Activated naive CD4-positive, alpha-beta T cell treated with anti-CD3 and anti-CD28 coated beads, Interleukin-2, amount 50 U/mL, for 24 hours (primary cell): ENCODE measurements at regions not wholly inside any gene's neighbourhood (a gene's known extent, or its start where the extent isn't known, plus 50 kb on each side); places are given as distances from the start of the nearest gene placed in this dataset.

Source experiments
- H3K27ac Mint-ChIP-seq: one replicate; pipeline ENCODE4 v1.8.0; 2021; ENCODE audit warnings: mild to moderate bottlenecking, mixed read lengths
- H3K27me3 Mint-ChIP-seq: one replicate; pipeline ENCODE4 v1.8.0; 2021; ENCODE audit warnings: mixed read lengths
- H3K36me3 Mint-ChIP-seq: one replicate; pipeline ENCODE4 v1.8.0; 2021; ENCODE audit warnings: mixed read lengths
- H3K4me1 Mint-ChIP-seq: one replicate; pipeline ENCODE4 v1.8.0; 2021; ENCODE audit warnings: mixed read lengths
- H3K4me3 Mint-ChIP-seq: one replicate; pipeline ENCODE4 v1.8.0; 2021; ENCODE audit warnings: mild to moderate bottlenecking, mixed read lengths
- H3K9me3 Mint-ChIP-seq: one replicate; pipeline ENCODE4 v1.8.0; 2021; ENCODE audit warnings: mixed read lengths

DNA sequence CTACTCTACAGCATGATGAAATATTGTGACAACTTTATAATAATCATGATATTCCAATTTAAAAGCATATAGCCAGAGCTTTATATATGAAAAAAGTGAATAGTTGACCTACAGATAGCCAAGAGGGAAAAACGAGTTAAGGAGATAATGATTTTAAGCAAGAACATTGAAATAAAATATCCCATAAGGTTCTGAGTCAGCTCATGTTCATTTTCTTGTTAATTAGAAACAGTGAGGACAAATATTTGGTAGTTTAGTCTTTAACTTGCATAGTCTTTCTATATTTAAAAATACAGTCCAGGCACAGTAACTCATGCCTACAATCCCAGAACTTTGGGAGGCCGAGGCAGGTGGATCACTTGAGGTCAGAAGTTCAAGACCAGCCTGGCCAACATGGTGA, 55.8 kb upstream of the CDH6 start:
- Mint-ChIP-seq H3K27ac (no peak overlapping the region), H3K27me3 (no peaks in the 10 kb centered on the region), H3K4me3 (no peak overlapping the region), H3K4me1 (no peaks in the 10 kb centered on the region), H3K9me3 (peaks cover 7% of the 10 kb centered on the region), H3K36me3 (no peaks in the 10 kb centered on the region)

DNA sequence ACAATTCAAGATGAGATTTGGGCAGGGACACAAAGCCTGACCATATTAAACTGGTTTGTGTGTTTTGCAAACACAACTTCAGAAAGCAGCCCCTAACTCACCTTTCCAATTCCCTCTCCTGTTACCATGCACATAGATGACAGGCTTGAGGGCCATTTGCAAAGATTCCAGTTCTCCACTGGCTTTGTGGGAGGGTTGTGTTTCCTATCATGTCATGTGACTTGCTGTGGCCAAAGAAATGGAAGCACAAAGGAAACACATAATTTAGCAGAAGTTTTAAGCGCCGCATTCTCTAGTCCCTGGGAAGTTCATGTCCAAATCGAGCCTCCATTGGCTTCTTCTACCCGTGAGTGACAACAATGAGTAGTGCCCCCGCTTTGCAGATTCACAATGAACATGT, 57.9 kb upstream of the CDH6 start:
- no peaks in the 10 kb centered on the region for H3K36me3 Mint-ChIP-seq
- no peaks in the 10 kb centered on the region for H3K4me1 Mint-ChIP-seq
- peaks cover 7% of the 10 kb centered on the region for H3K9me3 Mint-ChIP-seq

DNA sequence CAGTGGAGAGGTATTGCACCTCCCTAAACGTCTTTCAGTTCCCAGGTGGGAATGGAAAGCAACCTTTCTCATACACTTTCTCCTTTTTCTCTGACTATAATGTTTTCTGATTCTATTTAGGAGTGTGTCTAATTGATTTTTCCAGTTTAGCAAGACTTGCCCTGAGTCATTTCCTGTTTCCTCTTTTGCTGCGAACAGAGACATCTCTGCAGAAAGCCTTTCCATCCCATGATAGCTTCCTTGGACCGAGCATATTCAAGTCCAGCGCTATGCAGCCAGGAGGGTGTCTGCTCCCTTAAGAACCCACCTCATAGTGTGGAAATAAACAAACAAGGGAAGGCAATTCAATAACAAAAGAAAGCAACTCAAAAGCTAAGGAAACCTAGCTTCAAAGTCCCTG, 60.0 kb upstream of the CDH6 start:
- Mint-ChIP-seq H3K27me3 (no peaks in the 10 kb centered on the region), H3K4me3 (no peak overlapping the region), H3K4me1 (no peaks in the 10 kb centered on the region), H3K27ac (no peak overlapping the region), H3K36me3 (no peaks in the 10 kb centered on the region), H3K9me3 (peaks cover 7% of the 10 kb centered on the region)

More for the DNA sequence above, 57.9 kb upstream of the CDH6 start:
- H3K4me3 Mint-ChIP-seq, result no peak overlapping the region
- H3K27me3 Mint-ChIP-seq, result no peaks in the 10 kb centered on the region
- no peak overlapping the region for H3K27ac Mint-ChIP-seq

DNA sequence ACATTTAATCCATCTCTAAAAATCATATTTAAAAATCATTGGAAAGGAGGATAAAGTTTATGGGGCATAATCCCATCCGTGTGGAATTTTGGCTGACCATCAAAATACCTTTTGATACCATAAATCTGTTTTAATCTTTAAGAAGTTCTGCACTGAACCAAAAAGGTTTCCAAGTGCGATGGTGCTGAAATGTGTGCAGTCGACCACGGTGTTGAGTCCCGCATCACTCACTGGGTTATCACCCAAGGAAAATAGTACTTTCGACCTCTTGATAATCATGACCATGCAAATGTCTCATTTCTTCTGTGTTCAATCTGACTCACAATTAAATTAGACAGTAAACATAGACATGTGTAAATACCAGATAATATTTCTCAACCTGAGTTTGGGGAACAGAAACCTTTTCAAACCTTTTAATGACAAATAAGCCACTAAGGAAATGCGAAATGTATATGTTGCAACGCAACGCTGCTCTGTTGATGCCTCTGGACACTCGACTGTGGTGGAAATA, 62.0 kb upstream of the CDH6 start:
- H3K4me1 Mint-ChIP-seq, result no peaks in the 10 kb centered on the region
- no peak overlapping the region for H3K27ac Mint-ChIP-seq
- peaks cover 14% of the 10 kb centered on the region for H3K9me3 Mint-ChIP-seq
- H3K36me3 Mint-ChIP-seq, result no peaks in the 10 kb centered on the region
- no peaks in the 10 kb centered on the region for H3K27me3 Mint-ChIP-seq
- H3K4me3 Mint-ChIP-seq, result no peak overlapping the region

DNA sequence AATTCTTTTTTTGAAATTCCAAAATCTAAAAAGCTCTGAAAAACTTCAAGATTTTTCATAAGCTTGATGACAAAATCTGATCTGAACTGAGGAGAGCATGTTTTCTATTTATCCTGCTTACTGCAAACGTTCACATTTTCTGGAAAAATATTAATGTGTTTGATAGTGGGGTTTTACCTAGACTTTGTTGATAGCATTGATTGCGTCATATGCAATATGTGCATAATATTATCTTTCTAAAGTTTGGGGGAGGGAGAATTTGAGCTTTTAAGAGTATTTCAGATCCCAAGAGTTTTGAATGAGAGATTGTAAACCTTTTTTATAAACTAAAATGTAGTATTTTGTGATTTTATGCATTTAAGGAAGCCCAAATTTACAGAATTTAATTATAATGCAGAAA, 62.8 kb upstream of the CDH6 start:
- no peaks in the 10 kb centered on the region for H3K27me3 Mint-ChIP-seq
- H3K4me1 Mint-ChIP-seq, result no peaks in the 10 kb centered on the region
- no peak overlapping the region for H3K27ac Mint-ChIP-seq
- H3K36me3 Mint-ChIP-seq, result no peaks in the 10 kb centered on the region
- peaks cover 14% of the 10 kb centered on the region for H3K9me3 Mint-ChIP-seq
- no peak overlapping the region for H3K4me3 Mint-ChIP-seq

DNA sequence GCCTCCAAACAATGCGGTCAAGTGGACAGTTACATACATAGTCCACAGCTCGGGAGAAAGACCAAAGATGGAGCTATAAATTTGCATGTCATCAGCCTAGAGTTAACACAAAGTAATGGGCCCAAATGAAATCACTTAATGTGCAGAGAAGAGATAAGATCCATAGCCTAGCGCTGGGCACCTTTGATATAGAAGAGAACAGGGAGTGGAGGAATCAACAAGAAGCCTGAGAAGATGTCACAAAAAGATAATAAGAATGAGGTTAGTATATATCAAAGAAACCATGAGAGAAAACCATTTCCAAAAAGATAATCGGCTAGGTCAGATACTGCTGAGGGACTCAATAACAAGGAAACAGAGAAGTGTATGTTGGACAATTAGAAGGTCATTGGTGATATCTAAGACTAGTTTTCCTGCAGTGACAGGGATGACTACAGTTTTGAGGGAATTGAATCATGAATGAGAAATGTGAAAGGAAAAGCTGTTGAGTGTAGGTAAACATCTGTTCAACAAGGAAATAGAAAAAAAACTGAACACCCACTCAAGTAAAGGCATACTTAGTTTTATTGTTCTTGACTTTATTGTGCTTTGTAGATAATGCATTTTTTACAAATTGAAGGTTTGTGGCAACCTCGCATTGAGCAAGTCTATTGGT, 68.7 kb upstream of the CDH6 start:
- H3K36me3 Mint-ChIP-seq, result no peaks in the 10 kb centered on the region
- H3K27ac Mint-ChIP-seq, result no peak overlapping the region
- H3K27me3 Mint-ChIP-seq, result no peaks in the 10 kb centered on the region
- H3K4me1 Mint-ChIP-seq, result no peaks in the 10 kb centered on the region
- H3K4me3 Mint-ChIP-seq, result no peak overlapping the region
- peaks cover 7% of the 10 kb centered on the region for H3K9me3 Mint-ChIP-seq

DNA sequence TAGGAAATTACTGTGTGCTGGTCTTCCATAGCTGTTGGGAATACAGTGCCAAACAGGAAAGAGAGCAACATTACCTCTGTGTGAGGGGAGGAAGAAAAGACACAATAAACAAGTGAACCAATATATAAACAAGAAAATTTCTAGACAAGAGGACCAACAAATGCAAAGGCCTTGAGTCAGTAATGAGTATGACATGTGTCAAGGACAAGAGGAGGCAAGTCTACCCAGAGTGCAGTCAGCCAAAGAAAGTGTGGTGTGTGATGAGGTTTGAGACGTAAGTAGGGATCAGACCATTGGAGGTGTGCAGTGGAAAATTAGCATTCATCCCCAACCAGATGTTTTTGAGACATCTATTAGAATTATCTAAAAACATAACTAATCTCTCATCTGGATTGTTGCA, 69.5 kb upstream of the CDH6 start:
- H3K27ac Mint-ChIP-seq, result no peak overlapping the region
- no peaks in the 10 kb centered on the region for H3K4me1 Mint-ChIP-seq
- H3K27me3 Mint-ChIP-seq, result no peaks in the 10 kb centered on the region
- no peak overlapping the region for H3K4me3 Mint-ChIP-seq
- H3K36me3 Mint-ChIP-seq, result no peaks in the 10 kb centered on the region
- peaks cover 7% of the 10 kb centered on the region for H3K9me3 Mint-ChIP-seq

DNA sequence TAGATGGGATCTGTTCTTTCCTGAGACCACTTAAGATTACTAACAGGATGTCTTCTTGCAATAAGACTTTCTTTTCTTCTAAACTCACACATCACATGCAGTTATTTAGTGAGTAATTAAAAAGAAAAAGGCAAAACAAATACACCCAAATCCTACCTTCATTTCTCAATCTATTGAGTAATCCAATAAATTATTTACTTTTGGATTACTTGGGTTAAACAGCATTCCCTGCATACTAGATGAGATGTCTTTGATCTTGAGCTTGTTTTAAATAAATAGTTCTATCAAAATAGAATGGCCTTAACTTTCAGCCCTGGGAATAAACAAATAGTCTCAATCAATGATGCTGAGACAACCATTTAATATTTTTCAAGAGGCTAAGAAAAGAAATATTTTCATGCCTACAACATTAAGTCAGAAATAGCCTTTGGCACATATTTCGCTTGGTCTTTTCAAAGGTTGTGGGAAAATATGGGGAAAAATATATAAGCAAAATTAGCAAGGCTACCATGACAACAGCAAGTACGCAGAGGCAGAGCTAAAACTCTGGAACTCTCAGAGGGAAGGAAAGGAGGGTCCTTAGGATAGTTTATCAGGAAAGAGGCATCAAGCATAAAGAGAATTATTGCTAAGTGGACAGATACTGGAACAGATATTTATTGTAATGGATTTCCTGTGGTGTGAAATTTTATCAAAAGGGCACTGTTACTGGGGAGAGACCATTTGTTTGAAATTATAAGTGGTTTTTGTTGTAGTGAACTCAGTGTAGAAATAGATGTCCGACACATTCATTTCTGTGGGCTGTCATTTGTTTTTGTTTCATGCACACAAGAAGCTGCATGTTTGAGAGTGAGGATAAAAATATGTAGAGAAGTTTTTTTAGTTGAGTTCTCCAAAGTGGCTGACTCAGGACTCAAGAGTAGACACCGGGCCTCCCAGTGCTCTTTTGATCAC, 70.2 kb upstream of the CDH6 start:
- H3K27me3 Mint-ChIP-seq, result no peaks in the 10 kb centered on the region
- H3K4me3 Mint-ChIP-seq, result no peak overlapping the region
- peaks cover 7% of the 10 kb centered on the region for H3K9me3 Mint-ChIP-seq
- no peaks in the 10 kb centered on the region for H3K36me3 Mint-ChIP-seq
- H3K4me1 Mint-ChIP-seq, result no peaks in the 10 kb centered on the region
- H3K27ac Mint-ChIP-seq, result no peak overlapping the region

DNA sequence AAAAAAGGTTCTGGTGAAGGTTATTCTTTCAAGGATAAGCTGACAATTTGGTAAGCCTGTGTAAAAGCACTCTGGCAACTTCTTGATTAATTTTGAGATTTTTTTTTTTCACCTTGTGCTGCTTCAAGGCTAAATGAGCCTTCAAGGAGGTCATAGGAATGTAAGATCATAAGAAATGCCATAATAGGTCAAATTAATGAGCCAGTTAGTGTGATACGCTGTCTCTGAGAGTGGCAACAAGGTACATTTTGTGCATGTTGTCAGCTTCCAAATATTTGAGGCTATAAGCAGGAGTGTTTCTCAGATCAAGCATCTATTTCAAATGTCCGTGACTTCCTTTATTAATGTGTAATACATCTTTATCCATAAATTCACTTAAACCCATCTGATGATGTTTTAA, 72.3 kb upstream of the CDH6 start:
- Mint-ChIP-seq H3K9me3 (no peaks in the 10 kb centered on the region), H3K36me3 (no peaks in the 10 kb centered on the region), H3K4me3 (no peak overlapping the region), H3K27ac (no peak overlapping the region), H3K4me1 (no peaks in the 10 kb centered on the region), H3K27me3 (no peaks in the 10 kb centered on the region)

DNA sequence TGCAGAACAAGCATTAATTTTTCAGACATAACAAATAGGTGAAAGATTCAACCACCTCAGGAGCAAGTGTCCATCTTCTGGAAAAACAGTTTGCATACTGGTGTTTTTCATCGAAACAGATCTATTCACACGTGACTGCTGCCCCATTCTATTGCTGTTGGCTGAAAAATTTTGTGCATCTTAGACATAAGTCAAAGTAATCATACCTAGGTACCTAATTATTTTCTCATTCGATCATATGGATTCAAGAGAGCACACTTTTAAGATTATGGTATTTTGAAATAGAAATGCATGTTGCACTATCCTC, 72.9 kb upstream of the CDH6 start:
- Mint-ChIP-seq H3K4me3 (no peak overlapping the region), H3K27ac (no peak overlapping the region), H3K36me3 (no peaks in the 10 kb centered on the region), H3K9me3 (no peaks in the 10 kb centered on the region), H3K4me1 (no peaks in the 10 kb centered on the region), H3K27me3 (no peaks in the 10 kb centered on the region)

DNA sequence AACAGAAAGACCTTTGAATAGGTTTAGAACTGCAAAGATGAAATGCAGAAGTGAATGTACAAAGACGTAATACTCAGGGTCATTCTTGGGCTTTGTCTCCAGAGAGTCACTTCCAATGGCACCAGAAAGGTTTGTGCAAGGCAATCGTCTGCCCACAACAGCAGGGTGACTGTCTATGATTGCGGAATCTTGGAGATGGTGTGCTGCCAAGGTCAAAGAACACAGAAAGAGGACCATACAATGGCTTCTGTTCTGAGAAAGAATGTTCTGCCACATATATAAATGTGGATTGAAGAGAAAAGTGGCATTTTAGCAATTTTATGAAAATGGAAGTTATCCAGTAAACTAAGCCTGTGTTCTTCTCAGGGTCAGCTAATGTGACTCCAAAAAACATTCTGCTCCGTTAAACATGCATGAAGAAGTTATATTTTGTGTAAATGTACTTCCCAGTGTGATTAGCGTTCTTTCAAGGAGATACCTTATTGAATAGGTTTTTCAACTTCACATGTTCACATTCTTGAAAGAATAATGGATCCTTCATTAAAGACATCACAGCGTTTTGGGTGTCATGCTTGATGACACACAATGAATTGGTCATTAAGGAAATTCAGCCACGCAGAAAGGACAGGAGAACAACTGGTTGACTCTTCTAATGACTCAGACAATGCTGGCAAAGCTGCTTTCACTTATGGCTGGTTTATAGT, 73.4 kb upstream of the CDH6 start:
- no peaks in the 10 kb centered on the region for H3K9me3 Mint-ChIP-seq
- no peak overlapping the region for H3K4me3 Mint-ChIP-seq
- no peaks in the 10 kb centered on the region for H3K36me3 Mint-ChIP-seq
- no peaks in the 10 kb centered on the region for H3K4me1 Mint-ChIP-seq
- no peak overlapping the region for H3K27ac Mint-ChIP-seq
- no peaks in the 10 kb centered on the region for H3K27me3 Mint-ChIP-seq

DNA sequence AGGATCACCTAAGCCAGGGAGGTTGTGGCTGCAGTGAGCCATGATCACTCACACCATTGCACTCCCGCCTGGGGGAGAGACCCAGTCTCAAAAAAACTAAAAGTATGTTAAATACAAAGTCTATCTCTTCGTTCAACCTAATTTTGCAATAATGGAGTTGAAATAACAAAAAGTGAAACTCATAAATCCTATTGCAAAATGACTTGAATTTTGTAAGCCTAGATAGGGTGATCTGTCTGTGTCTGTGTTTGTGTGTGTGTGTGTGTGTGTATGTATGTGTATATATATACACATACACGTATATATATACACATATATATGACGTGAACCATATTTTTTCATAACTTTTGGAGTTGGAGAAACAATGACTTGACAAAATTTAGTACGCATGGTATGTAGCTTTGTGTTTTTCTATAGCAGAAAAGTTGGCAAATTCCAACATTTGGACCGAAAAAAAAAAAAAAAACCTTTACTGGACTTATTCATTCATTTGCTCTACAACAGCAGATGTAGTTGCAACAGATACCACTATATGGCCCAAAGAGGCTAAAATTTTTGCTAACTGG, 76.9 kb upstream of the CDH6 start:
- Mint-ChIP-seq H3K4me3 (no peak overlapping the region), H3K9me3 (peaks cover 4% of the 10 kb centered on the region)

DNA sequence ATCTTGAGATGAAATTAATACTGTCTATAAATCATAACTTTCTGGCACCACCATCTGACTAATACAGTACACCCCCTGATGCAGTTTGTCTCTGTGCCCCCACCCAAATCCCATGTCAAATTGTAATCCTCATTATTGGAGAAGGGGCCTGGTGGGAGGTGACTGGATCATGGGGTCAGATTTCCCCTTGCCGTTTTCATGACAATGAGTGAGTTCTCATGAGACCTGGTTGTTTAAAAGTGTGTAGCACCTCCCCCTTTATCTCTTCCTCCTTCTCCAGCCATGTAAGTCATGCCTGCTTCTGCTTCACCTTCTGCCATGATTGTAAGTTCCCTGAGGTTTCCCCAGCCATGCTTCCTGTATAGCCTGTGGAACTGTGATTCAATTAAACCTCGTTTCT, 78.7 kb upstream of the CDH6 start:
- Mint-ChIP-seq H3K4me1 (no peaks in the 10 kb centered on the region), H3K36me3 (no peaks in the 10 kb centered on the region), H3K27me3 (no peaks in the 10 kb centered on the region), H3K4me3 (no peak overlapping the region), H3K27ac (no peak overlapping the region), H3K9me3 (peaks cover 4% of the 10 kb centered on the region)

More for the DNA sequence above, 76.9 kb upstream of the CDH6 start:
- H3K36me3 Mint-ChIP-seq, result no peaks in the 10 kb centered on the region
- H3K4me1 Mint-ChIP-seq, result no peaks in the 10 kb centered on the region
- no peak overlapping the region for H3K27ac Mint-ChIP-seq
- H3K27me3 Mint-ChIP-seq, result no peaks in the 10 kb centered on the region

DNA sequence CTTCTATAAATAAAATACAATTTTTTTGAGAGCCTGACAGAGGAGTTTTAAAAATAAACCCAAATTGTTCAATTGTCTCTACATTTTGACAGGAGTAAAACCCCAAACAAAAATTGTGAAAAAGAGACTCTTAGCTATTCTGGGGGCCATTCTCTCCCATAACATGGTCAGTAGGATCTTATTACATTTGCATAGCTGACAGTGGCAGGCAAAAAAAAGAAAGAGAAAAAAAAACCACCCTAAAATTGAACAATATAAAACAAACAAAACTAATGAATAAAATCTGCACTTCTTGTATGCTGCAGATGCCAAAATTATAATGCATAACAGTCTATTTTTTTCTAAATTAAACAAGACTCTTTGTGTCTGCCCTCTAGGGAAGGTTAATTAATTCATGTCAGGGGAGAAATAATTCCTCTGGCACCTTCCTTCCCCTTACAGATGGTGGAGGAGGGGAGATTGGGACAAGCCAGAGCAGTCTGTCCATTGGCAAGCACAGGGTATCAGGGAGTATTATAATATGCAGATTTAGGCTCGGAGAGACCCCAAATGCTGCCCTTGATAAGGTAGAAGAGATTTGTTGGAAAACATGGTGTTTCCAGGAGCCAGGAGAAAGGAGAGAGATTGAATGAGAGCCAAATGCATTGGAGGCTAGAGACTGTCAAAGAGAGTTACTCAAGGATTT, 79.7 kb upstream of the CDH6 start:
- Mint-ChIP-seq H3K36me3 (no peaks in the 10 kb centered on the region), H3K27me3 (no peaks in the 10 kb centered on the region), H3K9me3 (peaks cover 5% of the 10 kb centered on the region), H3K4me3 (no peak overlapping the region), H3K27ac (no peak overlapping the region), H3K4me1 (no peaks in the 10 kb centered on the region)

DNA sequence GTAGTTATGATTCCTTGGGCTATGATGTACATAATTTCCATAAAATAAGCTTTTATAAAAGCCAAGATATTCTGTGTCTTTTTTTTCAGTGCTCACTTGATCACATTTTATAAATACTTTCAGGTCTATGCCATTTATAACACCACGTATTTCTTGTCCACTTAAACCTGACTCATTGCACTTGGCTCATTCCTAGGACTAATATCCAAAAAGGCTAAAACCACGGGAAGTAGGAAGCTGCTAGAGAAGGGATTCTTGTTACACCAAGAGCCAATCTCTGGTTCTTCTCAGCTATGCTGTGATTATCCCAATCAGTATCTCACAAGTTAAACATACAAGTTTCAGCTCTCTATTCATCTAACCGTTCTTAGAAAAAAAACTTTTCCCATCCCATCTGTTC, 80.4 kb upstream of the CDH6 start:
- H3K36me3 Mint-ChIP-seq, result no peaks in the 10 kb centered on the region
- H3K27ac Mint-ChIP-seq, result no peak overlapping the region
- no peaks in the 10 kb centered on the region for H3K4me1 Mint-ChIP-seq
- peaks cover 9% of the 10 kb centered on the region for H3K9me3 Mint-ChIP-seq
- no peak overlapping the region for H3K4me3 Mint-ChIP-seq
- no peaks in the 10 kb centered on the region for H3K27me3 Mint-ChIP-seq
